Gastroesophageal sphincter (tissue), 3 donors: ENCODE measurements at regions not wholly inside any gene's neighbourhood (a gene's known extent, or its start where the extent isn't known, plus 50 kb on each side); places are given as distances from the start of the nearest gene placed in this dataset.

Experiments
- CTCF ChIP-seq, 4 experiments: fragments of 200-600 bp in 2 of 4; fragments of 450-650 bp in 2 of 4; sonication (generic) in 1 of 4; IDR thresholded peaks; one replicate each; pipeline ENCODE4 v1.5.1; 2017 to 2019; ENCODE audit warnings: antibody characterized with exemption in 4 of 4, mild to moderate bottlenecking in 2 of 4, moderate library complexity in 2 of 4
- EP300 ChIP-seq: sonication (generic); formaldehyde crosslinking; IDR thresholded peaks from one replicate; pipeline ENCODE4 v1.6.1; 2017; ENCODE audit warnings: antibody characterized with exemption, mild to moderate bottlenecking

- TF ChIP-seq EP300 (no peak), CTCF (IDR thresholded peaks at IDR 0.05) (no peak)
Measured at GRCh38 chr7:116093516-116094301, 63.1 kb upstream of the TFEC start.
